HCT116 (cell line): ENCODE measurements at regions not wholly inside any gene's neighbourhood (a gene's known extent, or its start where the extent isn't known, plus 50 kb on each side); places are given as distances from the start of the nearest gene placed in this dataset.

Experiments used
- ATAC-seq: fragments of 200-7000 bp; cut with Tn5 transposase; 2 replicates; pipeline ENCODE4 v1.9.1; 2020; ENCODE audit warnings: mild to moderate bottlenecking, moderate library complexity
- BruUV-seq: library from RNA; stranded (reverse); fragments of 400-500 nt; replicated peaks from 2 replicates; lab custom pipeline; 2021; lab: Mats Ljungman, UMichigan
- CTCF ChIA-PET: fragments of 300-600 bp; sonication (Branson Sonifier 250); formaldehyde crosslinking; loops from one replicate; lab custom pipeline; 2021; ENCODE audit warnings: antibody characterized with exemption; lab: Charles Lee
- POLR2A ChIA-PET: fragments of 300-600, 350-600 bp; sonication (Branson Sonifier 250); formaldehyde crosslinking; loops from one replicate; lab custom pipeline; 2021; ENCODE audit warnings: antibody characterized with exemption; lab: Charles Lee
- RAD21 ChIA-PET, 2 experiments: fragments of 300-600 bp; sonication (Branson Sonifier 250); formaldehyde crosslinking; loops; one replicate each; lab custom pipeline; 2023; ENCODE audit warnings: low total read pairs in 2 of 2; ENCODE audit not compliant: uncharacterized antibody in 2 of 2, unreplicated experiment in 2 of 2, low non-redundant PET in 1 of 2; lab: Charles Lee
- DNase-seq: peaks from one replicate; pipeline ENCODE4 v3.0.0-alpha.2; 2010; ENCODE audit warnings: low read depth, low spot score
- H2AFZ ChIP-seq: fragments of 200-600 bp; shearing (Covaris generic), sonication (generic); 2 replicates; pipeline ENCODE4 v1.6.1; 2017; ENCODE audit warnings: low read depth, mixed run types, mixed read lengths, antibody characterized with exemption, low read length; ENCODE audit not compliant: poor library complexity, severe bottlenecking
- H3K27ac ChIP-seq: 2 replicates; pipeline ENCODE4 v1.5.1; 2012; ENCODE audit warnings: low read depth, low read length
- H3K27me3 ChIP-seq: fragments of 200-600 bp; sonication (generic); 2 replicates; pipeline ENCODE4 v1.6.1; 2016; ENCODE audit warnings: mixed run types, low read length, mixed read lengths; ENCODE audit not compliant: insufficient read depth
- H3K36me3 ChIP-seq, 2 experiments: fragments of 200-500 bp in 1 of 2; fragments of 200-600 bp in 1 of 2; sonication (Bioruptor generic) in 1 of 2; sonication (generic) in 1 of 2; 2 replicates each; pipeline versions ENCODE4 v1.5.1 to v1.6.1; 2014 to 2016; ENCODE audit warnings: low read length in 2 of 2, inconsistent platforms in 1 of 2, mixed read lengths in 1 of 2, mixed run types in 1 of 2; ENCODE audit not compliant: insufficient read depth in 2 of 2, control insufficient read depth in 1 of 2
- H3K4me1 ChIP-seq, 2 experiments: fragments of 200-600 bp in 1 of 2; sonication (generic) in 1 of 2; 2 replicates each; pipeline versions ENCODE4 v1.5.1 to v1.6.1; 2012 to 2017; ENCODE audit warnings: low read length in 2 of 2, inconsistent platforms in 1 of 2, mild to moderate bottlenecking in 1 of 2, mixed read lengths in 1 of 2, mixed run types in 1 of 2, moderate library complexity in 1 of 2; ENCODE audit not compliant: insufficient read depth in 2 of 2, control insufficient read depth in 1 of 2
- H3K4me2 ChIP-seq: fragments of 200-600 bp; sonication (generic); 2 replicates; pipeline ENCODE4 v1.6.1; 2017; ENCODE audit warnings: mixed run types, low read length, mixed read lengths
- H3K4me3 ChIP-seq, 2 experiments: fragments of 200-600 bp in 1 of 2; sonication (generic) in 1 of 2; replicated peaks in 1 of 2; 2 replicates each; pipeline ENCODE4 v1.5.1; 2011 to 2016; ENCODE audit warnings: low read length in 2 of 2, control low read depth in 1 of 2, low read depth in 1 of 2, mild to moderate bottlenecking in 1 of 2, mixed read lengths in 1 of 2, mixed run types in 1 of 2
- H3K79me2 ChIP-seq: fragments of 200-600 bp; sonication (generic); 2 replicates; pipeline ENCODE4 v1.6.1; 2017; ENCODE audit warnings: mild to moderate bottlenecking, mixed run types, low read length, moderate library complexity, mixed read lengths; ENCODE audit not compliant: insufficient read depth
- H3K9ac ChIP-seq: fragments of 200-600 bp; sonication (generic); 2 replicates; pipeline ENCODE4 v1.6.1; 2016; ENCODE audit warnings: low read length, mixed read lengths
- H3K9me2 ChIP-seq: fragments of 200-600 bp; sonication (generic), shearing (Covaris generic); 2 replicates; pipeline ENCODE4 v1.6.1; 2017; ENCODE audit warnings: mixed run types, mild to moderate bottlenecking, moderate library complexity; ENCODE audit not compliant: insufficient read depth
- H3K9me3 ChIP-seq, 2 experiments: fragments of 200-500 bp in 1 of 2; fragments of 200-600 bp in 1 of 2; sonication (Bioruptor generic) in 1 of 2; sonication (generic) in 1 of 2; 2 replicates each; pipeline ENCODE4 v1.6.1; 2014 to 2017; ENCODE audit warnings: low read length in 2 of 2, mixed read lengths in 2 of 2, inconsistent platforms in 1 of 2, low read depth in 1 of 2, mild to moderate bottlenecking in 1 of 2, mixed run types in 1 of 2, moderate library complexity in 1 of 2; ENCODE audit not compliant: control insufficient read depth in 1 of 2, insufficient read depth in 1 of 2
- H4K20me1 ChIP-seq: fragments of 200-600 bp; sonication (generic), shearing (Covaris generic); 2 replicates; pipeline ENCODE4 v1.6.1; 2017; ENCODE audit warnings: mixed run types, mild to moderate bottlenecking, moderate library complexity; ENCODE audit not compliant: insufficient read depth
- ATF3 ChIP-seq: IDR thresholded peaks from 2 replicates; pipeline ENCODE4 v1.6.1; 2012
- CTCF ChIP-seq, 3 experiments: fragments of 200-600 bp in 1 of 3; sonication (generic) in 1 of 3; IDR thresholded peaks in 2 of 3; conservative IDR thresholded peaks in 1 of 3; 2 replicates each; pipeline ENCODE4 v1.5.1; 2012 to 2017; ENCODE audit warnings: low read depth in 2 of 3, low read length in 2 of 3, antibody characterized with exemption in 1 of 3, borderline replicate concordance in 1 of 3, control low read depth in 1 of 3, mild to moderate bottlenecking in 1 of 3, mixed read lengths in 1 of 3, mixed run types in 1 of 3, moderate library complexity in 1 of 3; ENCODE audit not compliant: insufficient read depth in 1 of 3
- ELF1 ChIP-seq: IDR thresholded peaks from 2 replicates; pipeline ENCODE4 v1.6.1; 2012; ENCODE audit warnings: low read depth, borderline replicate concordance
- EZH2 ChIP-seq: fragments of 200-600 bp; sonication (generic); IDR thresholded peaks from 2 replicates; pipeline ENCODE4 v1.6.1; 2017; ENCODE audit warnings: antibody characterized with exemption, mixed run types
- POLR2A ChIP-seq: IDR thresholded peaks from 2 replicates; pipeline ENCODE4 v1.7.0; 2011; ENCODE audit warnings: borderline replicate concordance; ENCODE audit not compliant: insufficient read depth, insufficient read length; ENCODE audit errors: extremely low read depth
- POLR2AphosphoS5 ChIP-seq: IDR thresholded peaks from 2 replicates; pipeline ENCODE4 v1.6.1; 2011; ENCODE audit warnings: mild to moderate bottlenecking, low read depth, low read length, moderate library complexity
- SP1 ChIP-seq: IDR thresholded peaks from 2 replicates; pipeline ENCODE4 v1.6.1; 2012; ENCODE audit warnings: low read depth
- TCF7L2 ChIP-seq: IDR thresholded peaks from 2 replicates; pipeline ENCODE4 v1.7.0; 2011; ENCODE audit warnings: borderline replicate concordance, inconsistent platforms; ENCODE audit not compliant: insufficient read depth, insufficient read length; ENCODE audit errors: extremely low read depth
- ZNF274 ChIP-seq: fragments of 200-500 bp; sonication (Bioruptor generic); IDR thresholded peaks from 2 replicates; pipeline ENCODE4 v1.6.1; 2014; ENCODE audit warnings: mild to moderate bottlenecking, low read depth, low read length, inconsistent platforms
- intact Hi-C: fragments of 100-400 bp; cut with micrococcal nuclease; formaldehyde crosslinking; loops from 2 replicates; pipeline ENCODE4 v1.10.0; 2022

GRCh38 chr16:60123392-60124023 is 1389.4 kb upstream of the GOT2 start:
- H4K20me1 ChIP-seq, result no peaks in the 10 kb centered on the region
- TF ChIP-seq ELF1 (no peak), ATF3 (no peak), ZNF274 (no peak)
- H2AFZ ChIP-seq, result no peak overlapping the region
- BruUV-seq, result no TSS peak
- no peak overlapping the region for H3K4me3 ChIP-seq
- H3K36me3 ChIP-seq, result no peaks in the 10 kb centered on the region
- ATAC-seq (no peak), DNase-seq (no peak)
- ChIA-PET CTCF (no interaction called here), RAD21 (no interaction called here), POLR2A (no interaction called here)
- peaks cover 15% of the 10 kb centered on the region in 2 experiments; a peak in 2 of 4 replicates for H3K9me3 ChIP-seq
- intact Hi-C loops, result no loop called here
- H3K4me2 ChIP-seq, result no peak overlapping the region
- H3K27ac ChIP-seq, result no peak overlapping the region
- H3K79me2 ChIP-seq, result no peaks in the 10 kb centered on the region
- no peaks in the 10 kb centered on the region for H3K4me1 ChIP-seq
- H3K9me2 ChIP-seq, result no peaks in the 10 kb centered on the region
- H3K27me3 ChIP-seq, result no peaks in the 10 kb centered on the region
- no peak overlapping the region for H3K9ac ChIP-seq

GRCh38 chr16:60120586-60120985 is 1386.5 kb upstream of the GOT2 start:
- no peak overlapping the region for H3K9ac ChIP-seq
- H3K4me2 ChIP-seq, result no peak overlapping the region
- POLR2A ChIA-PET, result no interaction called here
- RAD21 ChIA-PET, result no interaction called here
- DNase-seq, result no peak
- H3K27ac ChIP-seq, result no peak overlapping the region
- no peaks in the 10 kb centered on the region for H3K4me1 ChIP-seq
- H3K9me2 ChIP-seq, result no peaks in the 10 kb centered on the region
- peaks cover 6 to 12% of the 10 kb centered on the region in 2 experiments; a peak in 2 of 4 replicates for H3K9me3 ChIP-seq
- no peak overlapping the region for H3K4me3 ChIP-seq
- TF ChIP-seq CTCF (IDR thresholded peaks at IDR 0.05 in 2 of 3, conservative IDR thresholded peaks at IDR 0.05 in 1 of 3; ENCODE audit: borderline replicate concordance in 1 of 3, insufficient read depth in 1 of 3, low read depth in 2 of 3, low read length in 2 of 3) (no peak), POLR2AphosphoS5 (no peak), TCF7L2 (no peak), SP1 (no peak), ELF1 (no peak), EZH2 (no peak), POLR2A (no peak)
- TF ChIP-seq, all 23 proteins: peak for 0
- no peak for ATAC-seq
- Histone ChIP-seq H3K79me2 (no peaks in the 10 kb centered on the region), H3K36me3 (no peaks in the 10 kb centered on the region), H3K27me3 (no peaks in the 10 kb centered on the region), H2AFZ (no peak overlapping the region), H4K20me1 (no peaks in the 10 kb centered on the region)
- intact Hi-C loops, result no loop called here
- CTCF ChIA-PET, result no interaction called here
- BruUV-seq, result no TSS peak
